HepG2 (cell line): ENCODE measurements at regions not wholly inside any gene's neighbourhood (a gene's known extent, or its start where the extent isn't known, plus 50 kb on each side); places are given as distances from the start of the nearest gene placed in this dataset.

ENCODE experiments used
- ATAC-seq: fragments of 200-7000 bp; cut with Tn5 transposase; 3 replicates; pipeline ENCODE4 v1.9.1; 2020; ENCODE audit warnings: mild to moderate bottlenecking, moderate library complexity
- BruUV-seq: library from RNA; stranded (reverse); fragments of 400-500 nt; replicated peaks from 2 replicates; lab custom pipeline; 2021; lab: Mats Ljungman, UMichigan
- CTCF ChIA-PET: fragments of 300-600 bp; formaldehyde crosslinking; extraction: SDS; loops from one replicate; lab custom pipeline; 2021; ENCODE audit warnings: low total read pairs, inconsistent platforms, low intra/inter-chr PET ratio; lab: Yijun Ruan, JAX
- POLR2A ChIA-PET: fragments of 350-600 bp; sonication (Branson Sonifier 250); formaldehyde crosslinking; loops from one replicate; lab custom pipeline; 2020; ENCODE audit warnings: antibody characterized with exemption, inconsistent platforms; lab: Yijun Ruan, JAX
- DNase-seq: peaks from one replicate; pipeline ENCODE4 v3.0.0-alpha.2; 2015; ENCODE audit warnings: low spot score
- FAIRE-seq: peaks from 3 replicates; lab custom pipeline; 2011; peaks lifted over from hg19 to GRCh38; lab: Jason Lieb, UNC
- H2AFZ ChIP-seq: one replicate; pipeline ENCODE4 v1.6.1; 2011; ENCODE audit warnings: low read length, inconsistent platforms
- H3K27ac ChIP-seq: fragments of 300-600 bp; 3 replicates; pipeline ENCODE4 v1.8.0; 2011; ENCODE audit warnings: mixed run types, mild to moderate bottlenecking, mixed read lengths, low read length, inconsistent platforms; ENCODE audit not compliant: insufficient read depth; ENCODE audit errors: extremely low read length
- H3K27me3 ChIP-seq, 2 experiments: fragments of 200-600 bp in 1 of 2; 2 replicates in 1 of 2; 3 replicates in 1 of 2; pipeline versions ENCODE4 v1.6.0 to v1.8.0; 2011; ENCODE audit warnings: low read length in 2 of 2, mild to moderate bottlenecking in 2 of 2, moderate library complexity in 2 of 2, inconsistent platforms in 1 of 2; ENCODE audit not compliant: insufficient read depth in 2 of 2, control insufficient read depth in 1 of 2
- H3K36me3 ChIP-seq, 2 experiments: fragments of 200-600 bp in 1 of 2; replicated peaks in 1 of 2; 2 replicates in 1 of 2; 3 replicates in 1 of 2; pipeline versions ENCODE4 v1.5.1 to v1.8.0; 2011; ENCODE audit warnings: low read length in 2 of 2, inconsistent platforms in 1 of 2; ENCODE audit not compliant: insufficient read depth in 2 of 2, control insufficient read depth in 1 of 2
- H3K4me1 ChIP-seq: 2 replicates; pipeline ENCODE4 v1.5.1; 2012; ENCODE audit warnings: low read length, inconsistent platforms; ENCODE audit not compliant: insufficient read depth
- H3K4me2 ChIP-seq: 2 replicates; pipeline ENCODE4 v1.6.0; 2011; ENCODE audit warnings: low read depth, low read length, inconsistent platforms
- H3K4me3 ChIP-seq, 3 experiments: fragments of 200-600 bp in 1 of 3; sonication (generic), shearing (Covaris generic) in 1 of 3; replicated peaks in 1 of 3; 2 replicates each; pipeline ENCODE4 v1.5.1; 2011 to 2016; ENCODE audit warnings: low read length in 3 of 3, inconsistent platforms in 2 of 3, low read depth in 2 of 3, mild to moderate bottlenecking in 2 of 3, control low read depth in 1 of 3, mixed read lengths in 1 of 3; ENCODE audit not compliant: insufficient read depth in 1 of 3
- H3K79me2 ChIP-seq: one replicate; pipeline ENCODE4 v1.6.1; 2011; ENCODE audit warnings: low read length, inconsistent platforms; ENCODE audit not compliant: insufficient read depth
- H3K9ac ChIP-seq: 2 replicates; pipeline ENCODE4 v1.6.0; 2011; ENCODE audit warnings: mild to moderate bottlenecking, low read depth, low read length, inconsistent platforms; ENCODE audit not compliant: insufficient read depth
- H3K9me3 ChIP-seq: 2 replicates; pipeline ENCODE4 v1.5.1; 2012; ENCODE audit warnings: mild to moderate bottlenecking, low read length
- H4K20me1 ChIP-seq: 2 replicates; pipeline ENCODE4 v1.6.0; 2011; ENCODE audit warnings: inconsistent platforms, mild to moderate bottlenecking, low read length, moderate library complexity; ENCODE audit not compliant: insufficient read depth
- BHLHE40 ChIP-seq: IDR thresholded peaks from 2 replicates; pipeline ENCODE4 v1.6.1; 2011; ENCODE audit warnings: low read length, improper control_type of control experiment
- BRF2 ChIP-seq: sonication (generic); formaldehyde crosslinking; IDR thresholded peaks from 2 replicates; pipeline ENCODE4 v1.8.1; 2022; ENCODE audit warnings: mild to moderate bottlenecking, missing genetic modification reagents
- EP300 ChIP-seq, 3 experiments: sonication (generic) in 1 of 3; formaldehyde crosslinking in 1 of 3; IDR thresholded peaks; 2 replicates each; pipeline versions ENCODE4 v1.5.1 to v1.6.1; 2011 to 2020; ENCODE audit warnings: low read depth in 2 of 3, low read length in 2 of 3, borderline replicate concordance in 1 of 3, improper control_type of control experiment in 1 of 3, mild to moderate bottlenecking in 1 of 3, missing genetic modification reagents in 1 of 3, moderate library complexity in 1 of 3
- FOXP4 ChIP-seq: sonication (generic); formaldehyde crosslinking; IDR thresholded peaks from 2 replicates; pipeline ENCODE4 v1.4.0; 2020; ENCODE audit warnings: missing genetic modification reagents
- MEIS2 ChIP-seq: sonication (generic); formaldehyde crosslinking; IDR thresholded peaks from 2 replicates; pipeline ENCODE4 v1.9.0; 2021; ENCODE audit warnings: mild to moderate bottlenecking, missing genetic modification reagents
- PAF1 ChIP-seq: IDR thresholded peaks from 2 replicates; pipeline ENCODE4 v1.6.1; 2016; ENCODE audit warnings: missing genetic modification reagents, missing compliant biosample characterization
- RCOR2 ChIP-seq: IDR thresholded peaks from 2 replicates; pipeline ENCODE4 v1.6.1; 2016; ENCODE audit warnings: missing biosample characterization, missing genetic modification reagents
- RXRB ChIP-seq: IDR thresholded peaks from 2 replicates; pipeline ENCODE4 v1.6.1; 2016; ENCODE audit warnings: borderline replicate concordance, missing genetic modification reagents, missing compliant biosample characterization
- ZBTB49 ChIP-seq: sonication (generic); formaldehyde crosslinking; IDR thresholded peaks from 2 replicates; pipeline ENCODE4 v1.4.0; 2020; ENCODE audit warnings: missing genetic modification reagents, borderline replicate concordance
- ZC3H13 ChIP-seq: sonication (generic); formaldehyde crosslinking; IDR thresholded peaks from 2 replicates; pipeline ENCODE4 v1.8.1; 2023; ENCODE audit warnings: mild to moderate bottlenecking, missing genetic modification reagents, moderate library complexity
- ZEB1 ChIP-seq: IDR thresholded peaks from 2 replicates; pipeline ENCODE4 v1.6.1; 2012; ENCODE audit warnings: mild to moderate bottlenecking, low read depth, inconsistent platforms; ENCODE audit not compliant: insufficient replicate concordance
- ZKSCAN8 ChIP-seq: IDR thresholded peaks from 2 replicates; pipeline ENCODE4 v1.6.1; 2016; ENCODE audit warnings: borderline replicate concordance, missing genetic modification reagents, missing compliant biosample characterization
- ZNF280B ChIP-seq: sonication (generic); formaldehyde crosslinking; IDR thresholded peaks from 2 replicates; pipeline ENCODE4 v1.5.0; 2020; ENCODE audit warnings: missing genetic modification reagents, mild to moderate bottlenecking, borderline replicate concordance
- ZNF33A ChIP-seq: sonication (generic); formaldehyde crosslinking; IDR thresholded peaks from 2 replicates; pipeline ENCODE4 v1.5.1; 2020; ENCODE audit warnings: missing genetic modification reagents, mild to moderate bottlenecking, moderate library complexity, borderline replicate concordance
- ZNF33B ChIP-seq: sonication (generic); formaldehyde crosslinking; IDR thresholded peaks from 2 replicates; pipeline ENCODE4 v1.5.1; 2020; ENCODE audit warnings: mild to moderate bottlenecking, missing genetic modification reagents
- ZNF614 ChIP-seq: IDR thresholded peaks from 2 replicates; pipeline ENCODE4 v1.6.1; 2018; ENCODE audit warnings: missing biosample characterization, missing genetic modification reagents, inconsistent platforms, borderline replicate concordance
- ZNF850 ChIP-seq: sonication (generic); formaldehyde crosslinking; conservative IDR thresholded peaks from 2 replicates; pipeline ENCODE4 v1.9.0; 2021; ENCODE audit warnings: mild to moderate bottlenecking, missing genetic modification reagents
- WGBS: methylation state at CpG from one replicate; pipeline ENCODE4 v1.1.6; 2017; ENCODE audit warnings: low lambda C conversion rate; 5-methylcytosine and 5-hydroxymethylcytosine counted together
- in situ Hi-C: cut with HindIII; loops from 2 replicates; pipeline ENCODE4 v1.10.0; 2017; ENCODE audit warnings: low pct_unique_long_range_greater_than_20kb; ENCODE audit not compliant: extremely low pct_ligation_motif_present
- intact Hi-C: fragments of 100-400 bp; cut with micrococcal nuclease; formaldehyde crosslinking; loops from one replicate; pipeline ENCODE4 v1.10.0; 2022; ENCODE audit not compliant: unreplicated experiment

- H3K27ac ChIP-seq: no peak overlapping the region
- no peak for DNase-seq
- no peak overlapping the region for H3K9ac ChIP-seq
- no peak overlapping the region for H3K4me2 ChIP-seq
- POLR2A ChIA-PET: interaction anchor here (1.4 kb wide), 1 partner anchor 10 kb away, joined by 10 read pairs; no protein-coding TSS in a partner anchor
- CTCF ChIA-PET: no interaction called here
- H3K36me3 ChIP-seq: no peaks in the 10 kb centered on the region
- intact Hi-C loops: no loop called here
- WGBS: 94% methylated on average over 11 of the region's 11 CpGs
- no peaks in the 10 kb centered on the region for H3K9me3 ChIP-seq
- no peak overlapping the region for H2AFZ ChIP-seq
- peaks cover 31% of the 10 kb centered on the region for H3K4me1 ChIP-seq
- in situ Hi-C loops: no loop called here
- H3K79me2 ChIP-seq: no peaks in the 10 kb centered on the region
- no peak for ATAC-seq
- BruUV-seq: no TSS peak
- H3K27me3 ChIP-seq: no peaks in the 10 kb centered on the region
- H4K20me1 ChIP-seq: no peaks in the 10 kb centered on the region
- no peak overlapping the region for H3K4me3 ChIP-seq
- FAIRE-seq: no peak
- TF ChIP-seq EP300 (IDR thresholded peaks at IDR 0.05; ENCODE audit: low read depth in 2 of 2, low read length in 2 of 2) (no peak), EP300 (CRISPR knock-in tag; IDR thresholded peaks at IDR 0.05; ENCODE audit: borderline replicate concordance) (no peak), ZEB1 (no peak), BHLHE40 (no peak), MEIS2 (CRISPR knock-in tag) (no peak), ZNF33A (CRISPR knock-in tag) (no peak), ZNF280B (CRISPR knock-in tag) (no peak), ZBTB49 (no peak), ZKSCAN8 (no peak), PAF1 (no peak), ZNF850 (CRISPR knock-in tag) (no peak), BRF2 (no peak), ZC3H13 (no peak), ZNF33B (CRISPR knock-in tag) (no peak), RCOR2 (CRISPR knock-in tag) (no peak), ZNF614 (no peak), FOXP4 (CRISPR knock-in tag) (no peak), RXRB (CRISPR knock-in tag) (no peak)
These were observed 245.3 kb upstream of the FOXQ1 start for GRCh38 chr6:1066449-1067090.
